Stimulated activated CD8-positive, alpha-beta memory T cell treated with anti-CD3 and anti-CD28 coated beads, Interleukin-2, amount 100 ng/mL, for 1 hour (primary cell): ENCODE measurements at regions not wholly inside any gene's neighbourhood (a gene's known extent, or its start where the extent isn't known, plus 50 kb on each side); places are given as distances from the start of the nearest gene placed in this dataset.

Source experiments
- DNase-seq, 2 donors: peaks; one replicate each; pipeline ENCODE4 v3.0.0-alpha.2; 2020; ENCODE audit warnings: low read depth in 2 of 2

GRCh38 chr5:89729623-89730301, 679.8 kb downstream of the CETN3 start:
- DNase-seq: no peak

DNA sequence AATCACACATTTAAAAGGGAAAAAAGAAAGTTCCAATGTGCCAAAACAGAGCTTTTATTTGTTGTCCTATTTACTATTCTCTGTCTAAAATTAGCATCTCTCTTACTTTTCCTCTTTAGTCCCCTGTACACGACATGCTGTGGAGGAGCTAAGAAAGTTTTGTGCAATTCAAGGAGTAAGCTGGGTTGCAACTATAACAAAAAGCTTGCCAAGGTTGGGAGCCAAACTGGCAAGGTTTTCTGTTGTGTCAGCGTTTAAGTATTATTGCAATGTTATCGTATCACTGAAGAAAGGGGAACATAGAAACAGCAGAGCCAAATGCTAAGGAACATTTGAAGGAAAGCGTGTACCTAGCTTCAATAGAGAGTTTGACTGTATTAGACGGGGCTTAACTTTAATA, 680.8 kb downstream of the CETN3 start:
- no peak for DNase-seq

DNA sequence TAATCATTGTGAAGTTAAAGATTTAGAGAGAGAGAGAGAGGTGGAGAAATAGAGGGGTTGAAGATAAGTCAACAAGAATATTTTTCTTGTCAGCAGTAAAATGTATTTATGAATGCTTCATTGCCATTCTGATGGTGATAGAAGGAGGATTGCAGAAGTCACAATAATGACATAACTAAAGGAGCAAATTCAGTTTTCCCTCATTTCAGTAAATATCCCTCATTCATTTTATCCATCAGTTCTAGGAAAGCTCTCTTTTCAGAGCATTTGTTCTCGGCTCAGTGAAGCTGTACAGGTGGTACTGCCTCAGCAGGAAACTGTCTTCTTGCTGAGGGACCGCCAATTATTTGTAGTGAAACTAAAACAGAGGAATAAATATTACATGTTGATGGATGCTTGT, 681.4 kb downstream of the CETN3 start:
- DNase-seq: no peak

DNA sequence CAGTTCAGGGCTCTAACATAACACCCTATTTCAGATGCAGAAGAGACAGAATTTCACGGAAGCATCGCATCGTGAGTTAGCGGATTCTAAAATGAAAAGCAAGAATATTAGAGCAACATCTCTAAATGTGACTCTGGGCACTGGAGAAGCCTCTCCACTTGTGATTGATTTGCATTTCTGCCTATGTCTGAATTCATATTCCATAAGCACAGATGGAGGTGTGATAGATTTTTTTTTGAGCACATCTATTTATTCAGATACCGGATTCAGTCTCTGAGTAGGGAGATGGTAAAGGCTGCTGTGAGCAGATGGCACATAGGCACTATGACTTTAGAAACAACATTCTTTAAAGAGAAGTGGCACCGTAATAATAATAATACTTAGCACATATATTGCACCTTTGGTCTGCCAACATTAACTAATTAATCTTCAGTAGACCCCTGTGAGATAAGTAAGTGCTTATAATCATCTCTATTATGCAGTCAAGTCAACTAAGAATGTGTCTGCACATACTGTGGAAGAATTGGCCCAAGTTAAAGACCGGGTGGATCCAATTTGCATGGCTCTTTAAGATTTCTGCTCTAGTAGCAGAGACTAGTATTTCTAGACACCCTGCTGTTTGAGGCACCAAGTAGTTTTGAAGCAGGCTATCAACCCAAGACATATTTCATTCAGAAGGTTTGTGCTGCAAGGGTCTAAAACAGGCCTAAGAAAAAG, 685.0 kb downstream of the CETN3 start:
- DNase-seq: no peak

DNA sequence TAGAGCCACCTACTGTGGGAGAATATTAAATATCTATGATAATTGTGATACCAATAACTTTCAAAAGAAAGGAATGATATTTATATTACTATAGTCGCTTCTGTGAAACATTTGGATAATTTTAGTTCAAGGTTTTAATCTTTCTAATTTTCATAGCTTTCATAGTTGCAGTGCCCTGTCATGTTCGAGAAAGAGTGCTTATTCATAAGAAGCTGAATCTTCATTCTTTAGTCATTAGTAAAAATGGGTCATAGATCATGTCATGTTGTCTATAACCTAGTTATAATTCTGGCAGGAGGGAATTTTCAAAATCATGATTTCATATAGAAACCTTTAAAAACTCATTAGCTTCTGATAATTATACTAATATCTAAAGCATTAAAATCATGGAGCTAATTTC, 685.6 kb downstream of the CETN3 start:
- no peak for DNase-seq

- DNase-seq: no peak
Measured at GRCh38 chr5:89722538-89722937, 687.0 kb downstream of the CETN3 start.

DNA sequence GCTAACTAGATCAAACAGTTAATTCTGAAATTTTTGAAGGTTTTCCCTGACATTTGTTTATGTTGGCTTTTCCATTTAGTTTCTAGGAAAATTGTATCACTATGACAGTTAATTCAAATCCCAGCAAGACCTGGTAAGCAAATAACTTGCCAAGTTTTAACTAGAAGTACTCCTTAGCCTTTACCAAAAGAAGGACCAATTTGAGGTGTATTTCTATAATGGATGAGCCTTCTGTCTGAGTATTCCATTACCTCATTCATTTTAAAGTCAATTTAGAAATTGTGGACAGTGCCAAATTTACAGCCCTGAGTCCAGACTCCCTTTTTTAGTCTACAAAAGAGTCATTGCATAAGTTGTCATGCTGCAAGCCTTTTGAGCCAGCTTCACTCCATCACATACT, 687.6 kb downstream of the CETN3 start:
- DNase-seq: no peak

- DNase-seq: no peak
Measured at GRCh38 chr5:89721353-89721752, 688.2 kb downstream of the CETN3 start.

DNA sequence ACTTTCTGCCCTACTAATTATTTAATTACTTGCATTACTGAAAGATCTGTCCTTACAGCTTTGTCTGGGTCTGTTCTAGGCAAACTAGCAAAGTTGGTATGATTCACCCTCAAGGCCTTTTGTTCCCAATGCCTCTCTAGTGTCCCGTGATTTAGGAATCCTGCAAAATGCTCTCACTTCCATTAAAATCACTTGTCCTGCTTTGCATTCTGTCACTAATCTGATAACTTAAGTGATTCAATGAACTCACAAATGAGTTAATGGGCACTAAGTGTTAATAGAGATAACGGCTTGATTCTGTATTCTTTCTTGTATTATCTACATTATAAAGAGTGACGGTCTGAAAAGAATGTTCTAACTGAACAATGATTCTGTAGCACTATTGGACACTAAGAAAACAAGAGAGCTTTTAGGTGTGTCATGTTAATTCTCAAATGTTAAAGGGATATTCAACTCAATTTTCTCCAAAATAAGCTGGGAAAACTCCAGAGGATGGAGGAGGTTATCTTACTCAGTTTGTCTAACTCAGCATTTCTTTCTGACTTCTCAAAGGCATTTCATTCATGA, 697.3 kb downstream of the CETN3 start:
- no peak for DNase-seq

DNA sequence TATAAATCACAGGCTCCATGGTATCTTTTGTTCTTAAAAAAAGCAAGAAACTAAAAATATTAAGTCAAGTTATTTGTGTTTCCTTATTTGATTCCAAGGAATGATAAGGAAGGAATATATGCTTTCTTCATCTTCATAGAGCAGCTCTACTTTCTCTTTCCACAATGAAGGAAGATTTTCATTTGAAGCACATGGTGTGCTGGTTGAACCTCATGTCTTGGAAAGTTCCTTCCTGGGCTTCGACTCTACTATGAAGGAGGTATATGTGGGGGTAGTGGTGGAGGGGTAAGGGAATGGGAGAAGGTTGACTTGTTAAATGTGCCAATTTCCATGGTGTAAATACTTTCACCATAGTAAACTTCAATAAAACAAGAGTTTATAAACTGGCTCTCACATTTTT, 698.0 kb downstream of the CETN3 start:
- DNase-seq: no peak

GRCh38 chr5:89710006-89710405, 699.5 kb downstream of the CETN3 start:
- DNase-seq: no peak

DNA sequence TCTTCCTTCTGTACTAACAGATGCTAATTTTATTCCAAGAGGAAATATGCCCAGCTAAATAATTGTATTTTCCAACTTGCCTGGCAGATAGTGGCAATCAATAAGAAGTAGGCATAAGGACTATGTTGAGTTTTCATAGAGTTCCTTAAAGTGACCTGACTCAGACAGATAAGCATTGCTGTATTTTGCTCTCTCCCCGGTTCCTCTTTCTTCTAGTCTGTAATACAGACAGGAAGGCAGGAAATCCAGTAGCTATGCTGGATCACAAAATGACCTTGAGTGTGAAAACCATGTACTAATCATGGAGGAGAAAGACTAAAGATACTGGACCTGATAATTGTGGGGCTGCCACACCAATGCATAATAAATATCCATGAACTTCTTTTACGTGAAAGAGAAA, 701.7 kb downstream of the CETN3 start:
- no peak for DNase-seq

GRCh38 chr5:89706731-89707130, 702.8 kb downstream of the CETN3 start:
- DNase-seq: no peak

- DNase-seq: no peak
Measured at GRCh38 chr5:89703817-89704216, 705.7 kb downstream of the CETN3 start.

DNA sequence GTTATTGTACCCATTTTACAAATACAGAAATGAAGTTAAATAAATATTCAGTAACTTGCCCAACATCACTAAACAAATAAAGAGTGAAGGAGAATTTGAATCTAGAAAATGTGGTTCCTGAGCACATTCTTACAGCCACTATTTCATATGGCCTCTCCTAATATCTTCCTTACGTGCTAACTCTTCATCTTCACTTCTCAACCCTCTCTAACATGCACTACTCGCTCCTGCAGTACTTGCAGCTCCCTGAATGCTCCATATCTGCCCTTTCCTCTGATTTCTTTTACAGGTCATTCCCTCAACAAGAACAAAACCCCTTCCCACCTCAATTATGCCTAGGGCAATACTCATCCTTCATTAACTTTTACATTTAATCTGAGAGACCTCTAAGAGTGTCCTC, 711.5 kb downstream of the CETN3 start:
- no peak for DNase-seq

- no peak for DNase-seq
Measured at GRCh38 chr5:89697581-89697980, 712.0 kb downstream of the CETN3 start.

GRCh38 chr5:89695371-89695770, 714.2 kb downstream of the CETN3 start:
- no peak for DNase-seq

- DNase-seq: no peak
Measured at GRCh38 chr5:89694026-89694550, 715.5 kb downstream of the CETN3 start.

DNA sequence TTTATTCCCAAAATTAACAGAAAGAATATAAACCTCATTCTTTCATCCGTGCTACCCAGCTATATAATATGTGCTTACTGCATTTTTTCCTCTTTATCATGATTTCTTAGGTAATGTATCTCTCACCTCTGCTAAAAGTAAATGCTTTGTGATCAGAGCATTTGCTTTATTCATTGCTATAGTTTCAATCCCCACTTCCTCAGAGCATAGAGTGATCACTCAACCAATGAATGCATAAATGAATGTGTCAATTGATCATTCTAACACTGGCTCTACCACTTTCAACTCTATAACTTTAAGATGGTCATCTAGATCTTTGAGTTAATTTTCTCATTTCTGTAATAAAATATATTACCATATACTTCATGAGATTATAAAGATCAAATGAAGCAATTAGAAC, 719.2 kb downstream of the CETN3 start:
- no peak for DNase-seq

- DNase-seq: no peak
Measured at GRCh38 chr5:89686081-89686765, 723.3 kb downstream of the CETN3 start.

DNA sequence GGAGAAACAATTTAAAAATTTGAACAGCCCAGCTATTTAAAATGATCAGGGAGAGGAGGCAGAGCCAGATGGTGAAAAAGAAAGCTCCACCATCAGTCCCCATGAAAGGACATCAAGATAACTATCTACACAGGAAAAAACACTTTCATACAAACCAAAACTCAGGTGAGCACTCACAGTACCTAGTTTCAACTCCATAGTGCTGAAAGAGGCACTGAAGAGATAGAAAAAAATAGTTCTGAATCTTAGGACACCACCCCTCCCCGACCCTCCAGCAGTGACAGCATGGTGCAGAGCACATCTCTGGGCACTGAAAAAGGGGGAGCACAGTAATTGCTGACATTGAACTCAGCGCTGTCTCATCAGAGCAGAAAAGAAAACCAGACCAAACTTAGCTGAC, 732.9 kb downstream of the CETN3 start:
- no peak for DNase-seq

DNA sequence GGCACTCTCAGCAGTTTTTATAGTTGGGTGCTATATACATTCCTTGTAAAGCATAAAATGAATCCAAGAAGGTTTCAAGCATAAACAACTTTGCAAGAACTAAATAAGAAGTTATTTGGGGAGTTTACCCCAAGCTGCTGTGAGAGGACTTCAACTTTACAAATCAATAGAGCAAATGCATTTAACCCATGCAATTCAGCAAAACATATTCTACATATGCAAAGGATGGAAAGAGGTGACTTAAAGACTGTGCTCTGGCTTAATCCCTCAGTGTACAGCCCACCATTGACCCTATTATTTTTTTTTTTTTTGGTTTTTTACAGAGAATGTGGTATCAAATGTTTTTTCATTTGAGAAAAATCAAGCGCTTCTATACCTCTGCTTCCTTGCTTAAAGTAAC, 736.5 kb downstream of the CETN3 start:
- no peak for DNase-seq

- no peak for DNase-seq
Measured at GRCh38 chr5:89668821-89669220, 740.7 kb downstream of the CETN3 start.
